Parathyroid adenoma (tissue), 2 donors: ENCODE measurements at regions not wholly inside any gene's neighbourhood (a gene's known extent, or its start where the extent isn't known, plus 50 kb on each side); places are given as distances from the start of the nearest gene placed in this dataset.

Experiments
- H2AFZ ChIP-seq: fragments of 300-600 bp; sonication (generic); one replicate; pipeline ENCODE4 v1.7.0; 2017; ENCODE audit warnings: antibody characterized with exemption, mild to moderate bottlenecking
- H3K27ac ChIP-seq: fragments of 300-600 bp; sonication (generic); one replicate; pipeline ENCODE4 v1.7.0; 2017
- H3K27me3 ChIP-seq: fragments of 300-600 bp; sonication (generic); one replicate; pipeline ENCODE4 v1.7.0; 2017; ENCODE audit warnings: low read length; ENCODE audit not compliant: control insufficient read depth, insufficient read depth
- H3K36me3 ChIP-seq: fragments of 300-600 bp; sonication (generic); one replicate; pipeline ENCODE4 v1.7.0; 2017; ENCODE audit warnings: low read length; ENCODE audit not compliant: control insufficient read depth, insufficient read depth
- H3K4me1 ChIP-seq: fragments of 300-600 bp; sonication (generic); one replicate; pipeline ENCODE4 v1.7.0; 2017; ENCODE audit warnings: control low read depth
- H3K4me2 ChIP-seq: fragments of 300-600 bp; sonication (generic); one replicate; pipeline ENCODE4 v1.7.0; 2017; ENCODE audit warnings: low read length
- H3K4me3 ChIP-seq: fragments of 300-600 bp; sonication (generic); one replicate; pipeline ENCODE4 v1.7.0; 2017; ENCODE audit warnings: low read depth, low read length
- H3K79me2 ChIP-seq: fragments of 300-600 bp; sonication (generic); one replicate; pipeline ENCODE4 v1.7.0; 2017; ENCODE audit warnings: control low read depth
- H3K9ac ChIP-seq: fragments of 300-600 bp; sonication (generic); one replicate; pipeline ENCODE4 v1.7.0; 2017; ENCODE audit warnings: mild to moderate bottlenecking
- H3K9me3 ChIP-seq: fragments of 300-600 bp; sonication (generic); one replicate; pipeline ENCODE4 v1.7.0; 2017; ENCODE audit warnings: low read length; ENCODE audit not compliant: control insufficient read depth
- TF ChIP-seq, protein P1 (sequence below): fragments of 300-600 bp; sonication (generic); IDR thresholded peaks from one replicate; pipeline ENCODE4 v1.7.0; 2017; ENCODE audit warnings: antibody characterized with exemption, mild to moderate bottlenecking
- donor health status: primary hyperparathyroidism.

DNA sequence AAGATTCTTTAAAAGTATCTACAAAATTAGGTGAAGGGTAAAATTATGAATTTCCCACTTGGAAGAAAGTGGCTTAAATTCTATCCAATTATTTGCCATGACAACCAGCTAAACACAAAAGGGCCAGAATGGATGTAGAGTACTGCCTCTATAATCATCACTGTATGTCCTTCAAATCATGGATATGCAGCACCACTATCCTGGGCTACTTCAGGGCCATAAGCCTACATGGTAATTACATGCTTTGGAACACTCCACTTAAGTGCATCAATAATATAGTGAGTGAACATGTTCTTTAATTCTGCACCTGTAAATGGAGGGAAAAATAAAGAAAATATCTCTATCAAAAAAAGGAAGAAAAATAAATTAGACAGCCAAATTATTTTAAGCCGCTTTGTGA lies 575.2 kb downstream of the ISL1 start:
- TF ChIP-seq, protein P1, sequence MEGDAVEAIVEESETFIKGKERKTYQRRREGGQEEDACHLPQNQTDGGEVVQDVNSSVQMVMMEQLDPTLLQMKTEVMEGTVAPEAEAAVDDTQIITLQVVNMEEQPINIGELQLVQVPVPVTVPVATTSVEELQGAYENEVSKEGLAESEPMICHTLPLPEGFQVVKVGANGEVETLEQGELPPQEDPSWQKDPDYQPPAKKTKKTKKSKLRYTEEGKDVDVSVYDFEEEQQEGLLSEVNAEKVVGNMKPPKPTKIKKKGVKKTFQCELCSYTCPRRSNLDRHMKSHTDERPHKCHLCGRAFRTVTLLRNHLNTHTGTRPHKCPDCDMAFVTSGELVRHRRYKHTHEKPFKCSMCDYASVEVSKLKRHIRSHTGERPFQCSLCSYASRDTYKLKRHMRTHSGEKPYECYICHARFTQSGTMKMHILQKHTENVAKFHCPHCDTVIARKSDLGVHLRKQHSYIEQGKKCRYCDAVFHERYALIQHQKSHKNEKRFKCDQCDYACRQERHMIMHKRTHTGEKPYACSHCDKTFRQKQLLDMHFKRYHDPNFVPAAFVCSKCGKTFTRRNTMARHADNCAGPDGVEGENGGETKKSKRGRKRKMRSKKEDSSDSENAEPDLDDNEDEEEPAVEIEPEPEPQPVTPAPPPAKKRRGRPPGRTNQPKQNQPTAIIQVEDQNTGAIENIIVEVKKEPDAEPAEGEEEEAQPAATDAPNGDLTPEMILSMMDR = no peak
- Histone ChIP-seq H3K4me3 (no peak overlapping the region), H2AFZ (no peak overlapping the region), H3K27me3 (no peaks in the 10 kb centered on the region), H3K4me1 (no peaks in the 10 kb centered on the region), H3K27ac (no peak overlapping the region), H3K4me2 (no peak overlapping the region), H3K9me3 (no peaks in the 10 kb centered on the region), H3K36me3 (no peaks in the 10 kb centered on the region), H3K9ac (no peak overlapping the region), H3K79me2 (no peaks in the 10 kb centered on the region)

- TF ChIP-seq, protein P1 = peak; percentile 10
Measured at GRCh38 chr5:51960617-51961121, 577.4 kb downstream of the ISL1 start.

DNA sequence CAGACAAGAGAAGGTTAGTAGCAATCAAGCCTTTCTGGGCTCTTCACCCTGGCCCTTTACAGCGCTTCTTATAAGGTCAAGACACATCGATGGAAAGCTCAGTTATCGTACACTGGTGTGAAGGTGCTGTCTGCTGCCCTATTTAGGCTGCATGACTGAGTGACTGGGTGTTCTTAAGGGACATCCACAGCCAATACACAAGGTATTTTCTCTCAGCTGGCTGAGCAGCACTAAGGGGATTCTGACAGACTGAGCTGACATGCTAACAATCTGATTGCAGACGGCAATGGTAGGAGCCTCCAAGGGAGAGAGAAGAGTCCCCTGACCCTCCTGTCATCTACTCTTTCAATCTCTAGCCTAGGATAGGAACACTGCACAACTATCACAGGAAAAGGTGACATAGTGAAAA lies 577.9 kb downstream of the ISL1 start:
- Histone ChIP-seq H3K4me1 (no peaks in the 10 kb centered on the region), H3K27ac (no peak overlapping the region), H2AFZ (no peak overlapping the region), H3K79me2 (no peaks in the 10 kb centered on the region), H3K36me3 (no peaks in the 10 kb centered on the region), H3K27me3 (no peaks in the 10 kb centered on the region), H3K9me3 (no peaks in the 10 kb centered on the region), H3K9ac (no peak overlapping the region), H3K4me3 (no peak overlapping the region), H3K4me2 (no peak overlapping the region)
- TF ChIP-seq, protein P1 = no peak

More at GRCh38 chr5:51960617-51961121, 577.4 kb downstream of the ISL1 start:
- Histone ChIP-seq H3K36me3 (no peaks in the 10 kb centered on the region), H3K9me3 (no peaks in the 10 kb centered on the region), H3K4me3 (no peak overlapping the region), H2AFZ (no peak overlapping the region), H3K4me2 (no peak overlapping the region), H3K27ac (no peak overlapping the region), H3K27me3 (no peaks in the 10 kb centered on the region), H3K4me1 (no peaks in the 10 kb centered on the region), H3K9ac (no peak overlapping the region), H3K79me2 (no peaks in the 10 kb centered on the region)

GRCh38 chr5:51968756-51969155 lies 585.5 kb downstream of the ISL1 start:
- H3K9ac ChIP-seq = no peak overlapping the region
- no peaks in the 10 kb centered on the region for H3K27me3 ChIP-seq
- H3K4me3 ChIP-seq = no peak overlapping the region
- no peaks in the 10 kb centered on the region for H3K4me1 ChIP-seq
- TF ChIP-seq, protein P1 = no peak
- no peaks in the 10 kb centered on the region for H3K36me3 ChIP-seq
- H3K79me2 ChIP-seq = no peaks in the 10 kb centered on the region
- no peaks in the 10 kb centered on the region for H3K9me3 ChIP-seq
- no peak overlapping the region for H2AFZ ChIP-seq
- no peak overlapping the region for H3K4me2 ChIP-seq
- H3K27ac ChIP-seq = no peak overlapping the region

DNA sequence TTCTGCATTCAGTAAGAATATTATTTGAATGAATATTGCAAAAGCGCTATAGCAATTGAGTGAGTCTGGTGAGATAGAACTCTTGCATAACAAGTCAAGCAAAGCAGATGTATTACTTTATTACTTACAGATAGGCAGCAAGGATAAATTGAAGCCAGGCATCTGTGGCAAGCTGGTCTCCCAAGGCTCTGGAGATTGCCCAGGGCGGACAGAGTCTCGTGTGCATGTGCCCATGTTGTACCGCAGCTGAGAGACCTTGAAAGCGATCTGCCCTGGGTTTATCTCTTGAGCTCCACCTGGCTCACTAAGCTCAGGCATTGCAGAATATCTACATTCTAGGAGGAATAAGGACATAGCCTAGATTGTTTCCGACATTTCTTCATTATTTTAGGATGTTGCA lies 591.6 kb downstream of the ISL1 start:
- Histone ChIP-seq H2AFZ (no peak overlapping the region), H3K27ac (no peak overlapping the region), H3K79me2 (no peaks in the 10 kb centered on the region), H3K36me3 (no peaks in the 10 kb centered on the region), H3K4me3 (no peak overlapping the region), H3K4me2 (no peak overlapping the region), H3K9ac (no peak overlapping the region), H3K9me3 (no peaks in the 10 kb centered on the region), H3K4me1 (no peaks in the 10 kb centered on the region), H3K27me3 (no peaks in the 10 kb centered on the region)
- TF ChIP-seq, protein P1 = no peak
